Left colon (tissue), 2 donors: ENCODE measurements at regions not wholly inside any gene's neighbourhood (a gene's known extent, or its start where the extent isn't known, plus 50 kb on each side); places are given as distances from the start of the nearest gene placed in this dataset.

Experiments
- ATAC-seq: fragments of 200-7000 bp; cut with Tn5 transposase; one replicate; pipeline ENCODE4 v1.9.1; 2020; ENCODE audit warnings: mild to moderate bottlenecking, moderate library complexity
- DNase-seq, 2 donors: peaks; one replicate each; pipeline ENCODE4 v3.0.0-alpha.2; 2020
- intact Hi-C, 2 donors: fragments of 100-400 bp; cut with DNase I in 1 of 2; cut with micrococcal nuclease in 1 of 2; formaldehyde crosslinking; loops; one replicate each; pipeline versions ENCODE4 v1.11.2 to v1.14.0; 2022; cut with DNase I, micrococcal nuclease
- donor health status: DM: no; HTN: no; CAD: no.
- donor health status: DM: yes; HTN: yes; CAD: no.

GRCh38 chr2:129904532-129905446, 74.7 kb upstream of the RAB6C start:
- ATAC-seq (no peak), DNase-seq (no peak)
- intact Hi-C loops: no loop called here

- DNase-seq: no peak
- intact Hi-C loops: no loop called here
- ATAC-seq: no peak
These were observed 73.8 kb upstream of the RAB6C start for GRCh38 chr2:129905664-129906081.

GRCh38 chr2:129906139-129906860, 73.2 kb upstream of the RAB6C start:
- intact Hi-C loops: no loop called here
- ATAC-seq: no peak
- no peak for DNase-seq

- ATAC-seq (no peak), DNase-seq (no peak)
- intact Hi-C loops: no loop called here
These were observed 72.6 kb upstream of the RAB6C start for GRCh38 chr2:129906861-129907235.

GRCh38 chr2:129907256-129907998, 72.0 kb upstream of the RAB6C start:
- no peak for ATAC-seq
- DNase-seq: no peak
- intact Hi-C loops: no loop called here

GRCh38 chr2:129908721-129909373, 70.6 kb upstream of the RAB6C start:
- intact Hi-C loops: no loop called here
- DNase-seq: no peak
- no peak for ATAC-seq

- ATAC-seq (no peak), DNase-seq (no peak)
- intact Hi-C loops: no loop called here
These were observed 69.6 kb upstream of the RAB6C start for GRCh38 chr2:129909651-129910418.

GRCh38 chr2:129910446-129911362, 68.8 kb upstream of the RAB6C start:
- DNase-seq (no peak), ATAC-seq (no peak)
- intact Hi-C loops: no loop called here

GRCh38 chr2:129911363-129912065, 68.0 kb upstream of the RAB6C start:
- no peak for DNase-seq
- ATAC-seq: no peak
- intact Hi-C loops: no loop called here

GRCh38 chr2:129912066-129912820, 67.2 kb upstream of the RAB6C start:
- intact Hi-C loops: no loop called here
- DNase-seq (no peak), ATAC-seq (no peak)

GRCh38 chr2:129912871-129913694, 66.4 kb upstream of the RAB6C start:
- intact Hi-C loops: no loop called here
- DNase-seq: no peak
- no peak for ATAC-seq

GRCh38 chr2:129913695-129914495, 65.6 kb upstream of the RAB6C start:
- DNase-seq (no peak), ATAC-seq (no peak)
- intact Hi-C loops: no loop called here

GRCh38 chr2:129914538-129915302, 64.7 kb upstream of the RAB6C start:
- no peak for ATAC-seq
- DNase-seq: no peak
- intact Hi-C loops: no loop called here

GRCh38 chr2:129915303-129915840, 64.1 kb upstream of the RAB6C start:
- intact Hi-C loops: no loop called here
- DNase-seq (no peak), ATAC-seq (no peak)
